H1 (cell line): ENCODE measurements at regions not wholly inside any gene's neighbourhood (a gene's known extent, or its start where the extent isn't known, plus 50 kb on each side); places are given as distances from the start of the nearest gene placed in this dataset.

Experiments
- BRCA1 ChIP-seq: IDR thresholded peaks from 2 replicates; pipeline ENCODE4 v1.6.1; 2012; ENCODE audit warnings: low read depth, low read length, improper control_type of control experiment
- CEBPB ChIP-seq: IDR thresholded peaks from 2 replicates; pipeline ENCODE4 v1.6.1; 2012; ENCODE audit warnings: low read depth, low read length
- CHD2 ChIP-seq: IDR thresholded peaks from 2 replicates; pipeline ENCODE4 v1.6.1; 2012; ENCODE audit warnings: low read length, improper control_type of control experiment
- CTCF ChIP-seq, 3 experiments: IDR thresholded peaks; 1 replicate in 2 of 3; 2 replicates in 1 of 3; pipeline versions ENCODE4 v1.5.1 to v1.6.1; 2011; ENCODE audit warnings: low read length in 3 of 3, mild to moderate bottlenecking in 3 of 3, inconsistent platforms in 2 of 3, low read depth in 1 of 3, moderate library complexity in 1 of 3; ENCODE audit not compliant: insufficient read depth in 1 of 3; ENCODE audit errors: control extremely low read depth in 1 of 3
- EP300 ChIP-seq, 2 experiments: IDR thresholded peaks; 1 replicate in 1 of 2; 2 replicates in 1 of 2; pipeline ENCODE4 v1.6.1; 2011 to 2012; ENCODE audit warnings: low read depth in 2 of 2, low read length in 2 of 2, mild to moderate bottlenecking in 2 of 2, borderline replicate concordance in 1 of 2, inconsistent platforms in 1 of 2, moderate library complexity in 1 of 2
- KDM5A ChIP-seq: fragments of 200-600 bp; IDR thresholded peaks from 2 replicates; pipeline ENCODE4 v1.7.1; 2012; ENCODE audit warnings: mild to moderate bottlenecking, low read length, inconsistent platforms, mixed read lengths
- NANOG ChIP-seq: IDR thresholded peaks from 2 replicates; pipeline ENCODE4 v1.6.1; 2011; ENCODE audit warnings: low read length, low read depth, mild to moderate bottlenecking, inconsistent platforms; ENCODE audit not compliant: insufficient read depth, poor library complexity, severe bottlenecking
- NRF1 ChIP-seq: IDR thresholded peaks from 2 replicates; pipeline ENCODE4 v1.6.1; 2011; ENCODE audit warnings: mild to moderate bottlenecking, low read depth, low read length, improper control_type of control experiment
- POLR2A ChIP-seq, 2 experiments: IDR thresholded peaks; 1 replicate in 1 of 2; 2 replicates in 1 of 2; pipeline ENCODE4 v1.6.1; 2011; ENCODE audit warnings: low read depth in 2 of 2, low read length in 2 of 2, mild to moderate bottlenecking in 2 of 2; ENCODE audit errors: control extremely low read depth in 1 of 2
- RAD21 ChIP-seq, 2 experiments: IDR thresholded peaks in 1 of 2; conservative IDR thresholded peaks in 1 of 2; 2 replicates each; pipeline ENCODE4 v1.6.1; 2011; ENCODE audit warnings: low read depth in 2 of 2, low read length in 2 of 2, improper control_type of control experiment in 1 of 2, inconsistent platforms in 1 of 2, mild to moderate bottlenecking in 1 of 2, moderate library complexity in 1 of 2
- TAF1 ChIP-seq: IDR thresholded peaks from 2 replicates; pipeline ENCODE4 v1.6.1; 2011; ENCODE audit warnings: mild to moderate bottlenecking, low read depth, low read length
- TBP ChIP-seq: IDR thresholded peaks from 2 replicates; pipeline ENCODE4 v1.6.1; 2011; ENCODE audit warnings: low read depth, low read length, improper control_type of control experiment
- TEAD4 ChIP-seq: IDR thresholded peaks from 2 replicates; pipeline ENCODE4 v1.6.1; 2012; ENCODE audit warnings: low read depth, low read length, inconsistent platforms, mixed read lengths
- ZNF274 ChIP-seq: IDR thresholded peaks from 2 replicates; pipeline ENCODE4 v1.7.0; 2012; ENCODE audit warnings: low read length, borderline replicate concordance; ENCODE audit errors: extremely low read depth

- no peak for TF ChIP-seq RAD21 (IDR thresholded peaks at IDR 0.05 in 1 of 2, conservative IDR thresholded peaks at IDR 0.05 in 1 of 2; ENCODE audit: low read depth in 2 of 2, low read length in 2 of 2)
- no peak for TF ChIP-seq CTCF (IDR thresholded peaks at IDR 0.05; ENCODE audit: control extremely low read depth in 1 of 3, insufficient read depth in 1 of 3, low read depth in 1 of 3, low read length in 3 of 3)
- TF ChIP-seq NANOG: no peak
- TF ChIP-seq BRCA1: no peak
- no peak for TF ChIP-seq TAF1
- TF ChIP-seq ZNF274: no peak
- TF ChIP-seq NRF1: no peak
- TF ChIP-seq EP300 (IDR thresholded peaks at IDR 0.05; ENCODE audit: borderline replicate concordance in 1 of 2, low read depth in 2 of 2, low read length in 2 of 2): no peak
- TF ChIP-seq POLR2A (IDR thresholded peaks at IDR 0.05; ENCODE audit: control extremely low read depth in 1 of 2, low read depth in 2 of 2, low read length in 2 of 2): no peak
- TF ChIP-seq CHD2: no peak
- no peak for TF ChIP-seq KDM5A
- TF ChIP-seq CEBPB: no peak
- no peak for TF ChIP-seq TEAD4
- no peak for TF ChIP-seq TBP
Observed at GRCh38 chr11:98772893-98773292, 247.9 kb upstream of the CNTN5 start.
